H1 (cell line): ENCODE measurements at regions not wholly inside any gene's neighbourhood (a gene's known extent, or its start where the extent isn't known, plus 50 kb on each side); places are given as distances from the start of the nearest gene placed in this dataset.

Experiments used
- CTCF ChIA-PET: fragments of 300-600 bp; sonication (Branson Sonifier 250); formaldehyde crosslinking; loops from one replicate; lab custom pipeline; 2021; ENCODE audit not compliant: partially characterized antibody; lab: Charles Lee
- POLR2A ChIA-PET: fragments of 300-600 bp; sonication (Branson Sonifier 250); formaldehyde crosslinking; loops from one replicate; lab custom pipeline; 2021; ENCODE audit warnings: inconsistent platforms; ENCODE audit not compliant: partially characterized antibody; lab: Charles Lee
- DNase-seq, 2 experiments: peaks; one replicate each; pipeline versions ENCODE4 v3.0.0 to v3.0.0-alpha.2; 2010 to 2022; ENCODE audit warnings: low spot score in 2 of 2, low read depth in 1 of 2, mixed read lengths in 1 of 2
- FAIRE-seq: peaks from 2 replicates; lab custom pipeline; 2011; peaks lifted over from hg19 to GRCh38; lab: Jason Lieb, UNC
- H2AFZ ChIP-seq: 2 replicates; pipeline ENCODE4 v1.8.1; 2012; ENCODE audit warnings: low read length, inconsistent platforms
- H2AK5ac ChIP-seq: 2 replicates; pipeline ENCODE4 v1.6.1; 2013; ENCODE audit warnings: low read depth, low read length
- H2BK120ac ChIP-seq: replicated peaks from 2 replicates; pipeline ENCODE3; 2013; ENCODE audit warnings: low read depth, low read length, inconsistent platforms
- H2BK12ac ChIP-seq: 2 replicates; pipeline ENCODE4 v1.6.1; 2013; ENCODE audit warnings: low read depth, low read length
- H2BK15ac ChIP-seq: 2 replicates; pipeline ENCODE4 v1.6.1; 2013; ENCODE audit warnings: low read length
- H2BK20ac ChIP-seq: 2 replicates; pipeline ENCODE4 v1.6.1; 2013; ENCODE audit warnings: low read length
- H2BK5ac ChIP-seq: 2 replicates; pipeline ENCODE4 v1.6.1; 2013; ENCODE audit warnings: low read depth, low read length
- H3K14ac ChIP-seq: 2 replicates; pipeline ENCODE4 v1.6.1; 2013; ENCODE audit warnings: inconsistent platforms; ENCODE audit not compliant: insufficient read length
- H3K18ac ChIP-seq: 2 replicates; pipeline ENCODE4 v1.6.1; 2013; ENCODE audit warnings: low read length; ENCODE audit errors: extremely low read depth
- H3K23ac ChIP-seq: 2 replicates; pipeline ENCODE4 v1.6.1; 2013; ENCODE audit warnings: inconsistent platforms; ENCODE audit not compliant: insufficient read length
- H3K23me2 ChIP-seq: 2 replicates; pipeline ENCODE4 v1.6.1; 2013; ENCODE audit warnings: low read depth, low read length
- H3K27ac ChIP-seq: 2 replicates; pipeline ENCODE4 v1.6.1; 2011; ENCODE audit warnings: low read depth, low read length, inconsistent platforms
- H3K27me3 ChIP-seq, 4 experiments: replicated peaks in 1 of 4; 1 replicate in 1 of 4; 2 replicates in 3 of 4; pipeline versions ENCODE4 v1.6.1 to v1.8.1; 2011 to 2013; ENCODE audit warnings: low read length in 3 of 4, mild to moderate bottlenecking in 3 of 4, inconsistent platforms in 2 of 4, mixed read lengths in 2 of 4, moderate library complexity in 1 of 4; ENCODE audit not compliant: control insufficient read depth in 3 of 4, insufficient read depth in 3 of 4; ENCODE audit errors: extremely low read depth in 1 of 4
- H3K36me3 ChIP-seq, 4 experiments: 2 replicates each; pipeline versions ENCODE4 v1.6.1 to v1.8.1; 2011 to 2013; ENCODE audit warnings: mild to moderate bottlenecking in 4 of 4, low read length in 3 of 4, moderate library complexity in 2 of 4, control low read depth in 1 of 4, inconsistent platforms in 1 of 4; ENCODE audit not compliant: insufficient read depth in 4 of 4, control insufficient read depth in 2 of 4
- H3K4ac ChIP-seq: replicated peaks from 2 replicates; pipeline ENCODE3; 2013; ENCODE audit warnings: low read length, low read depth, mixed read lengths, inconsistent platforms; ENCODE audit not compliant: insufficient read length
- H3K4me1 ChIP-seq, 4 experiments: replicated peaks in 1 of 4; 1 replicate in 1 of 4; 2 replicates in 3 of 4; pipeline versions ENCODE4 v1.6.1 to v1.8.1; 2011 to 2013; ENCODE audit warnings: low read length in 3 of 4, inconsistent platforms in 2 of 4, mixed read lengths in 1 of 4; ENCODE audit not compliant: insufficient read depth in 4 of 4, control insufficient read depth in 3 of 4
- H3K4me2 ChIP-seq, 2 experiments: 2 replicates each; pipeline versions ENCODE4 v1.6.1 to v1.8.1; 2011 to 2013; ENCODE audit warnings: low read depth in 2 of 2, low read length in 2 of 2, control low read depth in 1 of 2, inconsistent platforms in 1 of 2, mild to moderate bottlenecking in 1 of 2; ENCODE audit not compliant: insufficient read depth in 1 of 2
- H3K4me3 ChIP-seq, 4 experiments: fragments of 200-600, 300-600 bp in 1 of 4; sonication (generic), shearing (Covaris generic), sonication (Bioruptor Twin) in 1 of 4; 2 replicates each; pipeline versions ENCODE4 v1.5.1 to v1.8.1; 2011 to 2016; ENCODE audit warnings: low read length in 4 of 4, low read depth in 3 of 4, control low read depth in 2 of 4, inconsistent platforms in 2 of 4, mild to moderate bottlenecking in 2 of 4, mixed read lengths in 1 of 4, moderate library complexity in 1 of 4; ENCODE audit not compliant: insufficient read depth in 2 of 4; ENCODE audit errors: extremely low read depth in 1 of 4
- H3K56ac ChIP-seq: replicated peaks from 2 replicates; pipeline ENCODE3; 2013; ENCODE audit warnings: low read depth, mild to moderate bottlenecking, mixed read lengths, low read length, inconsistent platforms; ENCODE audit not compliant: insufficient read length
- H3K79me1 ChIP-seq: 2 replicates; pipeline ENCODE4 v1.6.1; 2013; ENCODE audit warnings: low read depth, low read length, control low read depth
- H3K79me2 ChIP-seq, 2 experiments: 2 replicates each; pipeline versions ENCODE4 v1.6.1 to v1.8.1; 2012 to 2013; ENCODE audit warnings: low read length in 2 of 2, mild to moderate bottlenecking in 2 of 2, inconsistent platforms in 1 of 2; ENCODE audit not compliant: insufficient read depth in 2 of 2, control insufficient read depth in 1 of 2
- H3K9ac ChIP-seq, 4 experiments: replicated peaks in 1 of 4; 1 replicate in 1 of 4; 2 replicates in 3 of 4; pipeline versions ENCODE4 v1.6.1 to v1.8.1; 2011 to 2013; ENCODE audit warnings: low read depth in 3 of 4, low read length in 3 of 4, control low read depth in 2 of 4, mild to moderate bottlenecking in 2 of 4, moderate library complexity in 2 of 4, inconsistent platforms in 1 of 4; ENCODE audit errors: extremely low read depth in 1 of 4
- H3K9me3 ChIP-seq, 2 experiments: 2 replicates each; pipeline versions ENCODE4 v1.6.1 to v1.8.1; 2012 to 2013; ENCODE audit warnings: mild to moderate bottlenecking in 2 of 2, moderate library complexity in 2 of 2, control low read depth in 1 of 2, inconsistent platforms in 1 of 2, low read depth in 1 of 2, low read length in 1 of 2, mixed read lengths in 1 of 2; ENCODE audit not compliant: insufficient read depth in 2 of 2
- H4K20me1 ChIP-seq, 2 experiments: replicated peaks in 1 of 2; 2 replicates each; pipeline versions ENCODE3 to v1.8.1; 2011 to 2013; ENCODE audit warnings: inconsistent platforms in 2 of 2, low read length in 2 of 2, mild to moderate bottlenecking in 1 of 2; ENCODE audit not compliant: insufficient read depth in 2 of 2, control insufficient read depth in 1 of 2
- H4K5ac ChIP-seq: 2 replicates; pipeline ENCODE4 v1.6.1; 2013; ENCODE audit warnings: low read length, low read depth, mixed read lengths, inconsistent platforms; ENCODE audit not compliant: insufficient read length
- H4K8ac ChIP-seq: 2 replicates; pipeline ENCODE4 v1.8.0; 2013; ENCODE audit warnings: mild to moderate bottlenecking, moderate library complexity, low read length, inconsistent platforms; ENCODE audit not compliant: insufficient read depth; ENCODE audit errors: extremely low read depth
- H4K91ac ChIP-seq: replicated peaks from 2 replicates; pipeline ENCODE3; 2013; ENCODE audit warnings: low read length, mixed read lengths, inconsistent platforms; ENCODE audit not compliant: insufficient read length
- CBX8 ChIP-seq: fragments of 300-800, 300-1000 bp; sonication (generic); IDR thresholded peaks from 2 replicates; pipeline ENCODE4 v1.7.1; 2016; ENCODE audit warnings: low read depth, low read length, borderline replicate concordance
- CTCF ChIP-seq, 3 experiments: IDR thresholded peaks; 1 replicate in 2 of 3; 2 replicates in 1 of 3; pipeline versions ENCODE4 v1.5.1 to v1.6.1; 2011; ENCODE audit warnings: low read length in 3 of 3, mild to moderate bottlenecking in 3 of 3, inconsistent platforms in 2 of 3, low read depth in 1 of 3, moderate library complexity in 1 of 3; ENCODE audit not compliant: insufficient read depth in 1 of 3; ENCODE audit errors: control extremely low read depth in 1 of 3
- EGR1 ChIP-seq: IDR thresholded peaks from 2 replicates; pipeline ENCODE4 v1.6.1; 2011; ENCODE audit warnings: low read depth, low read length, borderline replicate concordance
- GABPA ChIP-seq: IDR thresholded peaks from 2 replicates; pipeline ENCODE4 v1.6.1; 2011; ENCODE audit warnings: mild to moderate bottlenecking, low read length, moderate library complexity, borderline replicate concordance; ENCODE audit not compliant: insufficient read depth
- HDAC6 ChIP-seq: IDR thresholded peaks from one replicate; pipeline ENCODE4 v1.7.1; 2012; ENCODE audit warnings: low read depth, mild to moderate bottlenecking, inconsistent platforms, low read length, moderate library complexity
- KDM4A ChIP-seq: IDR thresholded peaks from one replicate; pipeline ENCODE4 v1.7.1; 2012; ENCODE audit warnings: low read depth, mild to moderate bottlenecking, moderate library complexity, low read length, inconsistent platforms; ENCODE audit not compliant: severe bottlenecking
- KDM5A ChIP-seq: fragments of 200-600 bp; IDR thresholded peaks from 2 replicates; pipeline ENCODE4 v1.7.1; 2012; ENCODE audit warnings: mild to moderate bottlenecking, low read length, inconsistent platforms, mixed read lengths
- NANOG ChIP-seq: IDR thresholded peaks from 2 replicates; pipeline ENCODE4 v1.6.1; 2011; ENCODE audit warnings: low read length, low read depth, mild to moderate bottlenecking, inconsistent platforms; ENCODE audit not compliant: insufficient read depth, poor library complexity, severe bottlenecking
- NRF1 ChIP-seq: IDR thresholded peaks from 2 replicates; pipeline ENCODE4 v1.6.1; 2011; ENCODE audit warnings: mild to moderate bottlenecking, low read depth, low read length, improper control_type of control experiment
- RFX5 ChIP-seq: IDR thresholded peaks from 2 replicates; pipeline ENCODE4 v1.6.1; 2011; ENCODE audit warnings: low read depth, low read length, improper control_type of control experiment, borderline replicate concordance
- SUZ12 ChIP-seq: fragments of 200-600 bp; sonication (generic); IDR thresholded peaks from 2 replicates; pipeline ENCODE4 v1.6.1; 2012; ENCODE audit warnings: mild to moderate bottlenecking, inconsistent platforms, low read length, moderate library complexity, mixed read lengths
- TBP ChIP-seq: IDR thresholded peaks from 2 replicates; pipeline ENCODE4 v1.6.1; 2011; ENCODE audit warnings: low read depth, low read length, improper control_type of control experiment
- YY1 ChIP-seq: IDR thresholded peaks from 2 replicates; pipeline ENCODE4 v1.6.1; 2011; ENCODE audit warnings: low read depth, mild to moderate bottlenecking, low read length
- ZNF274 ChIP-seq: IDR thresholded peaks from 2 replicates; pipeline ENCODE4 v1.7.0; 2012; ENCODE audit warnings: low read length, borderline replicate concordance; ENCODE audit errors: extremely low read depth

- no peak for FAIRE-seq
- ChIA-PET CTCF (no interaction called here), POLR2A (no interaction called here)
- no peak overlapping the region for H2BK20ac ChIP-seq
- no peak overlapping the region for H3K23ac ChIP-seq
- DNase-seq = no peak
- H3K4me3 ChIP-seq = no peak overlapping the region
- no peak overlapping the region for H3K27ac ChIP-seq
- H2BK12ac ChIP-seq = no peak overlapping the region
- no peaks in the 10 kb centered on the region for H4K20me1 ChIP-seq
- no peak overlapping the region for H3K18ac ChIP-seq
- no peaks in the 10 kb centered on the region for H3K4me1 ChIP-seq
- H4K5ac ChIP-seq = no peak overlapping the region
- H3K14ac ChIP-seq = no peak overlapping the region
- no peaks in the 10 kb centered on the region for H3K27me3 ChIP-seq
- no peaks in the 10 kb centered on the region; a peak in 1 of 4 replicates for H3K79me2 ChIP-seq
- no peak overlapping the region for H3K9ac ChIP-seq
- H2AFZ ChIP-seq = no peak overlapping the region
- H3K4ac ChIP-seq = no peak overlapping the region
- no peak overlapping the region for H2BK5ac ChIP-seq
- H4K91ac ChIP-seq = no peak overlapping the region
- H2AK5ac ChIP-seq = no peak overlapping the region
- no peaks in the 10 kb centered on the region for H3K79me1 ChIP-seq
- H3K23me2 ChIP-seq = no peaks in the 10 kb centered on the region; the same call in 1 of the 2 replicates
- H2BK120ac ChIP-seq = no peak overlapping the region
- no peak overlapping the region for H4K8ac ChIP-seq
- no peak overlapping the region for H3K4me2 ChIP-seq
- no peaks in the 10 kb centered on the region for H3K36me3 ChIP-seq
- H3K9me3 ChIP-seq = no peaks in the 10 kb centered on the region
- H2BK15ac ChIP-seq = no peak overlapping the region
- H3K56ac ChIP-seq = no peak overlapping the region
- no peak for TF ChIP-seq GABPA
- TF ChIP-seq NRF1 = no peak
- TF ChIP-seq ZNF274 = no peak
- TF ChIP-seq RFX5 = no peak
- no peak for TF ChIP-seq CTCF (IDR thresholded peaks at IDR 0.05; ENCODE audit: control extremely low read depth in 1 of 3, insufficient read depth in 1 of 3, low read depth in 1 of 3, low read length in 3 of 3)
- no peak for TF ChIP-seq HDAC6
- no peak for TF ChIP-seq CBX8
- no peak for TF ChIP-seq SUZ12
- TF ChIP-seq KDM5A = no peak
- no peak for TF ChIP-seq EGR1
- no peak for TF ChIP-seq TBP
- no peak for TF ChIP-seq NANOG
- no peak for TF ChIP-seq KDM4A
- TF ChIP-seq YY1 = no peak
Measured at GRCh38 chr16:48681520-48681919, 71.5 kb upstream of the N4BP1 start.
